IPS-15b (cell line): ENCODE measurements at regions not wholly inside any gene's neighbourhood (a gene's known extent, or its start where the extent isn't known, plus 50 kb on each side); places are given as distances from the start of the nearest gene placed in this dataset.

ENCODE experiments used
- H3K27me3 ChIP-seq: one replicate; pipeline ENCODE4 v1.6.1; 2013; ENCODE audit warnings: low read length; ENCODE audit not compliant: control insufficient read depth, insufficient read depth
- H3K36me3 ChIP-seq: one replicate; pipeline ENCODE4 v1.6.1; 2013; ENCODE audit warnings: low read length; ENCODE audit not compliant: control insufficient read depth, insufficient read depth
- H3K4me1 ChIP-seq: one replicate; pipeline ENCODE4 v1.6.1; 2013; ENCODE audit warnings: mild to moderate bottlenecking, low read length; ENCODE audit not compliant: control insufficient read depth, insufficient read depth
- H3K4me3 ChIP-seq: one replicate; pipeline ENCODE4 v1.5.1; 2013; ENCODE audit warnings: low read depth, low read length
- H3K9ac ChIP-seq: one replicate; pipeline ENCODE4 v1.6.1; 2013; ENCODE audit warnings: low read depth, mild to moderate bottlenecking, low read length
- H3K9me3 ChIP-seq: one replicate; pipeline ENCODE4 v1.6.1; 2013; ENCODE audit warnings: mild to moderate bottlenecking, low read length; ENCODE audit not compliant: control insufficient read depth, insufficient read depth

DNA sequence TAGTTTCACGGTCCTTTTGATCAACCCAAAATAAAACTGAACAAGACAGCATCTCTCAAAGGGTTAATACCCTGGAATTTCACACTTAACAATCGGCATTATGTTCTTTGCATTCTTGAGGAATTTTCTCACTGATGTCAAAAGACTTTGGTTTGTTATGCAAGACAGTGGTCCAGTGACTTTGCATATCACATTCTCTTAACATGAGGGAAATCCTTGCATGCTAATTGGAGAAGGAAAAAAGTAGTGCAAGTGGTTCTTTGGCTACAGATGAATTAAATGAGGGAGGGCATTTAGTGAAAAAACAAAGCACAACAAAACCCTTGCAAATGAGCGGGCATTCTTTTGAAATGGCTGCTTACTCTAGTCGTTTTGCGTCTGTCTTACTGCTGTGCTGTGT lies 105.1 kb upstream of the LIMCH1 start:
- Histone ChIP-seq H3K9ac (no peak overlapping the region), H3K4me1 (peaks cover 39% of the 10 kb centered on the region)

DNA sequence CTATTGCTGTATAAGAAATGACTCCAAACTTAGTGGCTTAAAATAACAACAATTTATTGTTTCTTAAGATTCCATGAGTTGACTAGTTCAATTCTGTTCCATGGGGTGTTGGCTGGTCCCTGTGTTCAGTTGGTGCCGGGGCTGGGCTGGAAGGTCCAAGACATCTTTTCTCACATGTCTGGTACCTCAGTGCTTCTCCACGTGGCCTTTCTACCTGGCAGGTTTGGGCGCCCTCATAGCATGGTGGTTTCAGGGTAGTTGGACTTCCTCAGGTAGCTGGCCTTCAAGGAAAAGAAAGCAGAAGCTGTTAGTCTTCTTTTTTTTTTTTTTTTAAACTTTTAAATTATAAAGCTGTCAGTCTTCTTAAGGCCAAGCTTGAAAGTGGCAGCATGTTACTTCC lies 104.6 kb upstream of the LIMCH1 start:
- Histone ChIP-seq H3K27me3 (no peaks in the 10 kb centered on the region), H3K4me1 (peaks cover 34% of the 10 kb centered on the region), H3K4me3 (peak overlapping the region; percentile 1), H3K36me3 (no peaks in the 10 kb centered on the region), H3K9me3 (no peaks in the 10 kb centered on the region), H3K9ac (no peak overlapping the region)

More for the DNA sequence above, 105.1 kb upstream of the LIMCH1 start:
- Histone ChIP-seq H3K9me3 (no peaks in the 10 kb centered on the region), H3K36me3 (no peaks in the 10 kb centered on the region), H3K27me3 (no peaks in the 10 kb centered on the region), H3K4me3 (no peak overlapping the region)

DNA sequence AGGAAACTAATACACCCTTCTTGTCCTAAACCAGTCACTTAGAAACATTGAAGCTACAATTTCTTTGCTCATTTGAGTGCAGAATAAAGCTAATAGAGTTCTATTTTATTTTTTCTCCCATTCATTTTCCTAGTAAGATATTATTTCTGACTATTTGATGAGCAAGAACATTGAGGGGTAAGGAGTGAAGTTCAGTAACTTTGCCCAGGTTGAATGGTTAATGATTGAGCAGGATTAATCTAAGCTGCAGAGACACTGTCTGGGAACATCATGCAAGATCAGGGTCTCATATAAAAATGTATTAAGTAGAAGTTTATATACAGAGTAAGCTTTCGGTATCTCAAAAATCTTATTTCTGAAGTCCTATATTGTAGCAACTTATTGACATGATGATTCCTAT lies 102.4 kb upstream of the LIMCH1 start:
- H3K9me3 ChIP-seq, result no peaks in the 10 kb centered on the region
- H3K4me1 ChIP-seq, result peaks cover 31% of the 10 kb centered on the region
- H3K27me3 ChIP-seq, result no peaks in the 10 kb centered on the region
- no peak overlapping the region for H3K4me3 ChIP-seq
- no peaks in the 10 kb centered on the region for H3K36me3 ChIP-seq
- H3K9ac ChIP-seq, result no peak overlapping the region

DNA sequence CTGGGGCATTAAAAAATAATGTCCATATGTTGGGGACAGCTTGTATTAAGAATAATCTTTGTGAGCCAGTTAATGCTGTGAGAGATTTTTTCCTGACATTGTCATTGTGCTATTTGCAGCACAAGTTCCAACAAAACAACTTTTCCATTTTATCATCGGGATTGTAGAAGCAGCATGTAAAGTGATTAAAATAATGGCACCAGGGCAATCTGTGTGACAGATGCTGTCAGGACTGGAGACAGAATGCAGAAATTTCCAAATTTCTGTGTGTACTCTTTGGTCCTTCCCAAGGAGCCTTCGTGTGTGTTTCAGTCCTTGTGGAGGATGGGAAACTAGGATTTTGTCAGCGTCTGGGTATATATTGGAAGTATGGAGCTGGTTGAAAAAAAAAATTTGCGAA lies 101.5 kb upstream of the LIMCH1 start:
- no peak overlapping the region for H3K9ac ChIP-seq
- no peaks in the 10 kb centered on the region for H3K9me3 ChIP-seq
- H3K4me3 ChIP-seq, result no peak overlapping the region
- no peaks in the 10 kb centered on the region for H3K36me3 ChIP-seq
- H3K4me1 ChIP-seq, result peaks cover 23% of the 10 kb centered on the region
- H3K27me3 ChIP-seq, result no peaks in the 10 kb centered on the region

DNA sequence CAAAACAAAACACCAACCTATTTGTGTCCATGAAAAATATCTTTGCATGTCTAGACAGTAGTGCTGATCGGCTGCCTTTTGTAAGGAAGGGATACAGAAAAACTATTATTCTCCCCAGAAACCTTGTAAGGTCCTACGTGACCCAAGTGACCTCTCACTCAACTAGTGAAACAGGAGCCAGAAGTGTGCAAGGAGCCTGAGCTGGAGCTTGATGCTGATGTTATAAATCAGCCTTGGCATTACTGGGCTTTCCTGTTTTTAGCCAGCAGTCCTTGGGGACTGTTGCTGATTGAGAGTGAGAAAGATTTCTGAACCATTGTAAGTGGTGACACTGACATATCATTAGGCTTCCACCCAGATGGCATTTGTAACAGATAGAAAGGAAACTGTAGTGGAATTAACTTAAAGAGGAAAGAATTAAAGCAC lies 100.8 kb upstream of the LIMCH1 start:
- Histone ChIP-seq H3K9ac (no peak overlapping the region), H3K4me3 (no peak overlapping the region), H3K27me3 (no peaks in the 10 kb centered on the region), H3K9me3 (no peaks in the 10 kb centered on the region), H3K36me3 (no peaks in the 10 kb centered on the region), H3K4me1 (peaks cover 19% of the 10 kb centered on the region)

DNA sequence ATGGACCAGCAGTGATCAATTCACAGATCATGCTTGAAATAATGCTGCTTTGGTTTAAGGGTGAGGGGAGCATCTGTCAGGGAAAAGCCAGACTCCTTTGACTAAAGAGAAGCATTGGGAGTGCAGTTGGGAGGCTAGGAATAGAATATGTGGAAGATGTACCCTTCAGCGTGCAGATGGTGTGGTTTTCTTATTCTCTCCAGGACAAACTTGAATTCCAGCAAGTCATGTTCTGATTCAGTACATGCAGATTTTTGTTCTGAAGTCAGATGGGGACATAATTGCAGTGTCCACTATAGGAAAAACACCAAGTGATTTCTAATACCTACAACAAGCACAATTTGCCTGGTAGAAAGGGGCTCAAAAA lies 99.0 kb upstream of the LIMCH1 start:
- Histone ChIP-seq H3K9me3 (no peaks in the 10 kb centered on the region), H3K4me1 (peaks cover 9% of the 10 kb centered on the region), H3K36me3 (no peaks in the 10 kb centered on the region), H3K27me3 (no peaks in the 10 kb centered on the region), H3K4me3 (no peak overlapping the region), H3K9ac (no peak overlapping the region)

DNA sequence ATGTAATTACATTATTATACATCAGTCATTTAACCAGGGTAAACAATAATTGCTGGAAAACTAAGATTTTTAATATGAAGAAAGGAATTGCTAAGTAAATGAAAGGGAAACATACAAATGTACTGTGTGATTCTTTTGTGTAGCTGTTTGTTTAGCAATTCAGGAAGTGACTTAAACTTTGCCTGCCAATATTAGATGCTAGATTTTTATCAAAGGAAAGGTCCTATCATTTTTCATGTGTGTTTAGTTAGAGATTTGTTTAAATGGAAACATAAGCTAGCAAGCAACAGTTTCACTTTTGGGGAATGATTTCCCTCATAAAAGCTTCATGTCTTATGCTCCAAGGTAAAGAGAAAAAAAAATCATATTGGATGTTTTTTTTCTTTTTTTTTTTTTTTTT lies 95.1 kb upstream of the LIMCH1 start:
- Histone ChIP-seq H3K36me3 (no peaks in the 10 kb centered on the region), H3K9me3 (no peaks in the 10 kb centered on the region), H3K9ac (no peak overlapping the region), H3K27me3 (no peaks in the 10 kb centered on the region), H3K4me3 (no peak overlapping the region), H3K4me1 (no peaks in the 10 kb centered on the region)

DNA sequence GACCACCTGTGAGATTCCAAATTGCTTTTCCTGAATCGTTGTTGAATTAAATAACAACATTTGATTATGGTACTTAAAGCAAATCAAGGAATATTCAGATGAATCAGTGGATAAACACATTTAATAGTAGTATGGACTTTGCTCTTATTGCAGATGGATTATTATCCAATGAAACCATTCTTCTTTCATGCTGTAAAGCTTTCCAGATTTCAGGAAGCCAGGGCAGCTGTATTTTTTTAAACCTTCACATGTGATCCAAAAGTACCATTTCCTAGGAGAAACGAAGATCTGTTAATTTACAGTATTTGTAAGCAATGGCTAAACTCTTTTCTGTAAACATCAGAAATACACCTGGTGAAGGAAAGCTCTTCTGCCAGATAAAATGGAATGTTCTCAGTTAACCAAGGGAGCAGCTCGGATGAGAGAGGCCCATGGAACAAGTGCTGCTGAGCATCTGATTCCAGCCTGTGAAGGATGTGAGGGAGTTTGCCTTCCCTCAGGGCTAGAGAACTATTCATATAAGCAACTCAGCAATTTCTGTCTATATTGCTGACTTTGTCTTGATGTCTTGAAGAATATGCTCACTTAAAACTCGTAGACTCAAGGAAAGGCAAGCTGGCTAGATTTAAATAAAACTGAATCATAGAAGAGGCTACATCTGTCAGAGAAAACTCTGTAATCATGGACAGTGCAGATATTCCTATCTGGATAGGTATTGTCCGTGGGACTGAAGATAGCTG lies 94.4 kb upstream of the LIMCH1 start:
- H3K4me3 ChIP-seq, result no peak overlapping the region
- no peak overlapping the region for H3K9ac ChIP-seq
- H3K36me3 ChIP-seq, result no peaks in the 10 kb centered on the region
- no peaks in the 10 kb centered on the region for H3K9me3 ChIP-seq
- H3K4me1 ChIP-seq, result no peaks in the 10 kb centered on the region
- no peaks in the 10 kb centered on the region for H3K27me3 ChIP-seq

DNA sequence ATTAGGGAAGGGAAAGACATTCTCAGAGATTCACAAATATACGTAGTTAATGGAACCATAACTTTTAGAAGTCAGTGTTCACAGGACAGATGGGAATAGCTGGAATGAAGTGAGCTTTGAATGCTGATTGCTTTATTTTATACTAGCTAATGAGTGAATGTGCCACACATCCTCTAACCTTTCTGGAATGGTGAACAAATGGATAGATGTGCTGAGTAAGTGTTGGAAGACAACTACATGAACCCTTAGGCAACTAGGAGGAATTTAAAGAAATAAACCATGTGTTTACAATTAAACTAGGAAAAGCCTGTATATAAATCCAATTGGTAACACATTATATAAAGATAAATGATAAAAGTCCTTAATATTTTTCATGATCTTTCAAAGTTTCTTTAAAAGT lies 91.6 kb upstream of the LIMCH1 start:
- no peaks in the 10 kb centered on the region for H3K4me1 ChIP-seq
- no peaks in the 10 kb centered on the region for H3K36me3 ChIP-seq
- no peak overlapping the region for H3K9ac ChIP-seq
- H3K9me3 ChIP-seq, result no peaks in the 10 kb centered on the region
- H3K4me3 ChIP-seq, result no peak overlapping the region
- H3K27me3 ChIP-seq, result no peaks in the 10 kb centered on the region

DNA sequence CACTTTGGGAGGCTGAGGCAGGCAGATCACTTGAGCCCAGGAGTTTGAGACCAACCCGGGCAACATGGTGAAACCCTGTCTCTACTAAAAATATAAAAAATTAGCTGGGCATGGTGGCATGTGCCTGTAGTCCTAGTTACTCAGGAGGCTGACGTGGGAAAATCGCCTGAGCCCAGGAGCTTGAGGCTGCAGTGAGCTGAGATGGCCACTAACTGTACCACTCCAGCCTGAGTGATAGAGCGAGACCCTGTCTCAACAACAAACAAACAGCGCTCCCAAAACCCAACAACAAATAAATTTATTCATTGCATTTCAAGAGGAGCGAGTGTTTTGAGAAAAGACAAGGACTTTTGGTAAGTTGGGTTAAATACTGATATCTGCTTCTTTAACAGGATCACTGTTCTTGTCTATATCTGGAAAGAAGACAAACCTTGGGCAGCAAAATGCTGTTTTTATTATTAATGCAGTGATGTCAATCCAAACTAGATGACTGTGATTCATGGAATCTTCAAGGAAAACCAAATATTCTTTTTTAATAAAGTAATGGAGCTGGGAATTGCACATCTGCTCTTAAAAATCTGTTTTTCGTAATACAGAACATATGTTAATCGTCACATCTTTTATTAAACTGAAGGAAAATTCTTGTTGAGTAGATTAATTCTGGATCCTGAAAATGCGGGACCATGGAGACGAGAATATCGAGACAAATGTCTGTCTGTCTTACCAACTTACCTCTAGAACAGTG lies 90.8 kb upstream of the LIMCH1 start:
- Histone ChIP-seq H3K4me3 (no peak overlapping the region), H3K9ac (no peak overlapping the region), H3K9me3 (no peaks in the 10 kb centered on the region), H3K4me1 (no peaks in the 10 kb centered on the region), H3K36me3 (no peaks in the 10 kb centered on the region), H3K27me3 (no peaks in the 10 kb centered on the region)

DNA sequence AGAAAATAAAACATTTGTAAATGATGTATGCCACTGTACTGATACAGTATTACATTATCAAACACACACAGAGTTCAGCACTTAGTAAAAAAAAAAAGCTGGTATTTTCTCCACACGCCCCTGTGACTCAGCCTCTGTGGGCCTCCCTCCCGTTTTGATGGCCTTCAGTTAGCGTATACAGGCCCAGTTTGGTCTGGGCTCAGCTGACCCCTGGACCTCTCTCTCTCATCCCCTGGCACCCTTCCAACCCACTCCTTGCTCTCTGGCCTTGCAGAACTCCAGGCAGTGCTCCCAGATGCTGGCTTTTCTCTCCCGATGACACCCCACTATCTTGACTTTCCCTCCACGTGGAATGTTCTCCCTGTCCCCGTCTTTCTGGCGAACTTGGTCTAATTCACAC lies 89.0 kb upstream of the LIMCH1 start:
- H3K9ac ChIP-seq, result no peak overlapping the region
- H3K27me3 ChIP-seq, result no peaks in the 10 kb centered on the region
- H3K4me3 ChIP-seq, result no peak overlapping the region
- peaks cover under 1% of the 10 kb centered on the region for H3K4me1 ChIP-seq
- no peaks in the 10 kb centered on the region for H3K9me3 ChIP-seq
- no peaks in the 10 kb centered on the region for H3K36me3 ChIP-seq

DNA sequence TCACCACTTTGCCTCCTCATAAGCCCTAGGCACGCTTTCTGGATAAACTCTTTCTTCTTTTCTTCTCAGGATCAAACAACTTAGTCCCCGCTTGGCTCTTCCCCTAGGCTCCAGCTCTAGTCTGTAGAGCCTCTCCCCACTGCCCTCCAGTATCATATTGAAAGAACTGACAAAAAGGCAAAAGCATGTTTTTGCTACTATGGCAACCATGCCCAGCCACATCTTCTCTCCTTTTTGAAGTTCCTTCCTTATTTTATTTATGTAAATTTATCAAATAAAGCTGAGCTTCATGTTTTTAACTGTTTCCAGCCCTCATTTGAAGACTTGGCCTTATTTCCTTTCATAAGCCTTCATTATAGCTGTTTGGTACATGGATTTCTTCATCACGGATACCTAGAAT lies 86.0 kb upstream of the LIMCH1 start:
- no peak overlapping the region for H3K9ac ChIP-seq
- no peak overlapping the region for H3K4me3 ChIP-seq
- H3K36me3 ChIP-seq, result no peaks in the 10 kb centered on the region

More for the DNA sequence above, 86.0 kb upstream of the LIMCH1 start:
- H3K27me3 ChIP-seq, result no peaks in the 10 kb centered on the region
- no peaks in the 10 kb centered on the region for H3K9me3 ChIP-seq
- peaks cover 12% of the 10 kb centered on the region for H3K4me1 ChIP-seq
